ES-I3 (cell line): ENCODE measurements at regions not wholly inside any gene's neighbourhood (a gene's known extent, or its start where the extent isn't known, plus 50 kb on each side); places are given as distances from the start of the nearest gene placed in this dataset.

ENCODE experiments used
- H3K36me3 ChIP-seq: 2 replicates; pipeline ENCODE4 v1.6.1; 2013; ENCODE audit warnings: mild to moderate bottlenecking, low read length, control low read depth, moderate library complexity; ENCODE audit not compliant: insufficient read depth
- H3K4me1 ChIP-seq: 2 replicates; pipeline ENCODE4 v1.6.1; 2013; ENCODE audit warnings: mild to moderate bottlenecking, control low read depth, low read length; ENCODE audit not compliant: insufficient read depth
- H3K9ac ChIP-seq: 2 replicates; pipeline ENCODE4 v1.6.1; 2013; ENCODE audit warnings: low read depth, mild to moderate bottlenecking, low read length, moderate library complexity
- H3K9me3 ChIP-seq: 2 replicates; pipeline ENCODE4 v1.6.1; 2013; ENCODE audit warnings: mild to moderate bottlenecking, low read length, moderate library complexity; ENCODE audit not compliant: control insufficient read depth, insufficient read depth

GRCh38 chr2:8629402-8629801 is 52.5 kb upstream of the ID2 start:
- peaks cover 8% of the 10 kb centered on the region; the same call in 1 of the 2 replicates for H3K4me1 ChIP-seq
- no peaks in the 10 kb centered on the region for H3K9me3 ChIP-seq
- no peaks in the 10 kb centered on the region for H3K36me3 ChIP-seq
- no peak overlapping the region for H3K9ac ChIP-seq

GRCh38 chr2:8630676-8631464 is 51.0 kb upstream of the ID2 start:
- H3K9ac ChIP-seq: no peak overlapping the region
- H3K36me3 ChIP-seq: no peaks in the 10 kb centered on the region
- no peaks in the 10 kb centered on the region for H3K9me3 ChIP-seq
- H3K4me1 ChIP-seq: peaks cover 8% of the 10 kb centered on the region; the same call in 1 of the 2 replicates

GRCh38 chr2:8631465-8632005 is 50.3 kb upstream of the ID2 start:
- Histone ChIP-seq H3K9me3 (no peaks in the 10 kb centered on the region), H3K9ac (no peak overlapping the region), H3K36me3 (no peaks in the 10 kb centered on the region), H3K4me1 (peaks cover 13% of the 10 kb centered on the region)
